ENCODE measurements at regions not wholly inside any gene's neighbourhood (a gene's known extent, or its start where the extent isn't known, plus 50 kb on each side); places are given as distances from the start of the nearest gene placed in this dataset.

- H3K79me2 ChIP-seq (ENCODE audit: insufficient read depth) = no peaks in the 10 kb centered on the region
- H3K4me2 ChIP-seq (ENCODE audit: unreplicated experiment) = no peak overlapping the region
- no peaks in the 10 kb centered on the region for H3K27me3 ChIP-seq (replicated peaks; ENCODE audit: insufficient read depth)
- in situ Hi-C loops (cut with MboI) = no loop called here
- H3K4me3 ChIP-seq = no peak overlapping the region
- H3K36me3 ChIP-seq (ENCODE audit: low read depth) = no peaks in the 10 kb centered on the region
- TF ChIP-seq EZH2phosphoT487 (IDR thresholded peaks at IDR 0.05; ENCODE audit: insufficient read depth, low read depth) (no peak), EZH2 (IDR thresholded peaks at IDR 0.05; ENCODE audit: insufficient read depth, poor library complexity, severe bottlenecking) (no peak)
- H3F3A ChIP-seq (ENCODE audit: insufficient read depth) = no peaks in the 10 kb centered on the region
- H3K9me3 ChIP-seq (ENCODE audit: low read depth) = no peaks in the 10 kb centered on the region
- no peaks in the 10 kb centered on the region for H3K9me2 ChIP-seq (ENCODE audit: insufficient read depth)
- H3K9ac ChIP-seq = no peak overlapping the region
- H4K20me1 ChIP-seq (ENCODE audit: insufficient read depth) = no peaks in the 10 kb centered on the region
- H3K4me1 ChIP-seq (ENCODE audit: insufficient read depth) = no peaks in the 10 kb centered on the region
- H2AFZ ChIP-seq = no peak overlapping the region
- DNase-seq = no peak
- H3K27ac ChIP-seq = no peak overlapping the region
- WGBS, 2 experiments (ENCODE audit: low coverage in 1 of 2, low lambda C conversion rate in 2 of 2, missing lambda C conversion rate in 2 of 2) = 72 to 86% methylated on average over 3 of the region's 3 CpGs
Measured at GRCh38 chr15:95503640-95504225, 826.8 kb upstream of the NR2F2 start.

GRCh38 chr15:95511671-95512070 is 818.8 kb upstream of the NR2F2 start:
- Histone ChIP-seq H3K4me3 (no peak overlapping the region), H4K20me1 (ENCODE audit: insufficient read depth) (no peaks in the 10 kb centered on the region), H2AFZ (no peak overlapping the region), H3K36me3 (ENCODE audit: low read depth) (no peaks in the 10 kb centered on the region), H3K27ac (no peak overlapping the region), H3K9me3 (ENCODE audit: low read depth) (no peaks in the 10 kb centered on the region), H3K4me1 (ENCODE audit: insufficient read depth) (peaks cover 10% of the 10 kb centered on the region), H3K9ac (no peak overlapping the region), H3K79me2 (ENCODE audit: insufficient read depth) (no peaks in the 10 kb centered on the region), H3F3A (ENCODE audit: insufficient read depth) (peaks cover 5% of the 10 kb centered on the region; the same call in 1 of the 2 replicates), H3K4me2 (ENCODE audit: unreplicated experiment) (no peak overlapping the region), H3K9me2 (ENCODE audit: insufficient read depth) (no peaks in the 10 kb centered on the region), H3K27me3 (replicated peaks; ENCODE audit: insufficient read depth) (no peaks in the 10 kb centered on the region)
- peak; percentile 28 for DNase-seq
- TF ChIP-seq EZH2phosphoT487 (IDR thresholded peaks at IDR 0.05; ENCODE audit: insufficient read depth, low read depth) = no peak
- TF ChIP-seq EZH2 (IDR thresholded peaks at IDR 0.05; ENCODE audit: insufficient read depth, poor library complexity, severe bottlenecking) = no peak
- in situ Hi-C loops (cut with MboI) = no loop called here

- Histone ChIP-seq H3K9me3 (ENCODE audit: low read depth) (no peaks in the 10 kb centered on the region), H3K9ac (no peak overlapping the region), H3K79me2 (ENCODE audit: insufficient read depth) (no peaks in the 10 kb centered on the region), H3K4me3 (no peak overlapping the region), H3K4me2 (ENCODE audit: unreplicated experiment) (no peak overlapping the region), H3F3A (ENCODE audit: insufficient read depth) (peaks cover 5% of the 10 kb centered on the region; the same call in 1 of the 2 replicates), H3K27me3 (replicated peaks; ENCODE audit: insufficient read depth) (no peaks in the 10 kb centered on the region), H2AFZ (no peak overlapping the region), H3K9me2 (ENCODE audit: insufficient read depth) (no peaks in the 10 kb centered on the region), H3K27ac (no peak overlapping the region), H3K36me3 (ENCODE audit: low read depth) (no peaks in the 10 kb centered on the region), H3K4me1 (ENCODE audit: insufficient read depth) (peaks cover 10% of the 10 kb centered on the region), H4K20me1 (ENCODE audit: insufficient read depth) (no peaks in the 10 kb centered on the region)
- TF ChIP-seq EZH2 (IDR thresholded peaks at IDR 0.05; ENCODE audit: insufficient read depth, poor library complexity, severe bottlenecking) (no peak), EZH2phosphoT487 (IDR thresholded peaks at IDR 0.05; ENCODE audit: insufficient read depth, low read depth) (no peak)
- WGBS, 2 experiments (ENCODE audit: low coverage in 1 of 2, low lambda C conversion rate in 2 of 2, missing lambda C conversion rate in 2 of 2) = 55 to 57% methylated on average over 2 of the region's 2 CpGs
- no peak for DNase-seq
- in situ Hi-C loops (cut with MboI) = no loop called here
Measured at GRCh38 chr15:95512906-95513305, 817.6 kb upstream of the NR2F2 start.

GRCh38 chr15:95519887-95520286 is 810.6 kb upstream of the NR2F2 start:
- in situ Hi-C loops (cut with MboI) = no loop called here
- H3K27me3 ChIP-seq (replicated peaks; ENCODE audit: insufficient read depth) = no peaks in the 10 kb centered on the region

GRCh38 chr15:95520511-95520910 is 810.0 kb upstream of the NR2F2 start:
- no peak overlapping the region for H3K4me3 ChIP-seq
- H3K9me3 ChIP-seq (ENCODE audit: low read depth) = no peaks in the 10 kb centered on the region
- H3K9ac ChIP-seq = no peak overlapping the region
- H3K4me1 ChIP-seq (ENCODE audit: insufficient read depth) = no peaks in the 10 kb centered on the region
- H3K4me2 ChIP-seq (ENCODE audit: unreplicated experiment) = no peak overlapping the region
- no peaks in the 10 kb centered on the region for H4K20me1 ChIP-seq (ENCODE audit: insufficient read depth)
- H3F3A ChIP-seq (ENCODE audit: insufficient read depth) = no peaks in the 10 kb centered on the region
- H3K27ac ChIP-seq = no peak overlapping the region
- no peaks in the 10 kb centered on the region for H3K27me3 ChIP-seq (replicated peaks; ENCODE audit: insufficient read depth)
- H2AFZ ChIP-seq = no peak overlapping the region
- TF ChIP-seq EZH2 (IDR thresholded peaks at IDR 0.05; ENCODE audit: insufficient read depth, poor library complexity, severe bottlenecking) = no peak
- no peak for TF ChIP-seq EZH2phosphoT487 (IDR thresholded peaks at IDR 0.05; ENCODE audit: insufficient read depth, low read depth)
- no peaks in the 10 kb centered on the region for H3K36me3 ChIP-seq (ENCODE audit: low read depth)
- WGBS, 2 experiments (ENCODE audit: low coverage in 1 of 2, low lambda C conversion rate in 2 of 2, missing lambda C conversion rate in 2 of 2) = 25 to 32% methylated on average over 2 of the region's 2 CpGs
- in situ Hi-C loops (cut with MboI) = no loop called here
- H3K79me2 ChIP-seq (ENCODE audit: insufficient read depth) = no peaks in the 10 kb centered on the region
- DNase-seq = no peak
- H3K9me2 ChIP-seq (ENCODE audit: insufficient read depth) = no peaks in the 10 kb centered on the region

More at GRCh38 chr15:95519887-95520286, 810.6 kb upstream of the NR2F2 start:
- Histone ChIP-seq H2AFZ (no peak overlapping the region), H3K79me2 (ENCODE audit: insufficient read depth) (no peaks in the 10 kb centered on the region), H3K27ac (no peak overlapping the region), H3K9me3 (ENCODE audit: low read depth) (no peaks in the 10 kb centered on the region), H3K36me3 (ENCODE audit: low read depth) (no peaks in the 10 kb centered on the region), H4K20me1 (ENCODE audit: insufficient read depth) (no peaks in the 10 kb centered on the region), H3F3A (ENCODE audit: insufficient read depth) (no peaks in the 10 kb centered on the region), H3K4me3 (no peak overlapping the region), H3K9me2 (ENCODE audit: insufficient read depth) (no peaks in the 10 kb centered on the region), H3K4me1 (ENCODE audit: insufficient read depth) (no peaks in the 10 kb centered on the region), H3K4me2 (ENCODE audit: unreplicated experiment) (no peak overlapping the region), H3K9ac (no peak overlapping the region)
- no peak for DNase-seq
- WGBS, 2 experiments (ENCODE audit: low coverage in 1 of 2, low lambda C conversion rate in 2 of 2, missing lambda C conversion rate in 2 of 2) = 86 to 87% methylated on average over 11 of the region's 11 CpGs
- TF ChIP-seq EZH2 (IDR thresholded peaks at IDR 0.05; ENCODE audit: insufficient read depth, poor library complexity, severe bottlenecking) (no peak), EZH2phosphoT487 (IDR thresholded peaks at IDR 0.05; ENCODE audit: insufficient read depth, low read depth) (no peak)

All from GM23248 (cell line).